Uterus (tissue), 3 donors: ENCODE measurements at regions not wholly inside any gene's neighbourhood (a gene's known extent, or its start where the extent isn't known, plus 50 kb on each side); places are given as distances from the start of the nearest gene placed in this dataset.

Experiments used
- DNase-seq, 2 donors: peaks; one replicate each; pipeline ENCODE4 v3.0.0-alpha.2; 2019 to 2020
- H3K27ac ChIP-seq, 2 donors: fragments of 200-600 bp; sonication (generic); 1 replicate in 1 of 2; 2 replicates in 1 of 2; pipeline ENCODE4 v1.5.1; 2016 to 2018
- H3K27me3 ChIP-seq, 2 donors: fragments of 200-600 bp; sonication (generic); one replicate each; pipeline ENCODE4 v1.5.1; 2018 to 2019; ENCODE audit warnings: control low read depth in 1 of 2
- H3K36me3 ChIP-seq, 2 donors: fragments of 200-600 bp; sonication (generic); one replicate each; pipeline ENCODE4 v1.5.1; 2019; ENCODE audit warnings: control low read depth in 1 of 2
- H3K4me1 ChIP-seq, 2 donors: fragments of 200-600 bp; sonication (generic); one replicate each; pipeline ENCODE4 v1.5.1; 2018 to 2019; ENCODE audit warnings: control low read depth in 1 of 2
- H3K4me3 ChIP-seq, 2 donors: fragments of 200-600 bp; sonication (generic); 1 replicate in 1 of 2; 2 replicates in 1 of 2; pipeline ENCODE4 v1.5.1; 2018 to 2019; ENCODE audit warnings: mild to moderate bottlenecking in 1 of 2
- H3K9me3 ChIP-seq, 2 donors: fragments of 200-600 bp; sonication (generic); one replicate each; pipeline ENCODE4 v1.5.1; 2019; ENCODE audit warnings: control low read depth in 1 of 2
- CTCF ChIP-seq, 4 experiments: fragments of 200-600 bp in 2 of 4; fragments of 450-650 bp in 2 of 4; sonication (generic) in 2 of 4; IDR thresholded peaks; one replicate each; pipeline ENCODE4 v1.5.1; 2016 to 2019; ENCODE audit warnings: antibody characterized with exemption in 4 of 4, mild to moderate bottlenecking in 2 of 4, moderate library complexity in 1 of 4
- POLR2A ChIP-seq, 2 donors: fragments of 450-650 bp; IDR thresholded peaks; one replicate each; pipeline ENCODE4 v1.6.1; 2016; ENCODE audit warnings: antibody characterized with exemption in 2 of 2, mild to moderate bottlenecking in 1 of 2, moderate library complexity in 1 of 2
- intact Hi-C: fragments of 100-400 bp; cut with DNase I; formaldehyde crosslinking; loops from one replicate; pipeline ENCODE4 v1.15.1; 2023; ENCODE audit warnings: low total_unique reads
- donor health status: DM: yes; HTN: yes; CAD: no.

GRCh38 chr22:48949375-48950149 lies 878.1 kb downstream of the BRD1 start:
- Histone ChIP-seq H3K4me1 (no peaks in the 10 kb centered on the region), H3K4me3 (no peak overlapping the region), H3K27ac (no peak overlapping the region), H3K9me3 (no peaks in the 10 kb centered on the region), H3K36me3 (no peaks in the 10 kb centered on the region), H3K27me3 (no peaks in the 10 kb centered on the region)
- TF ChIP-seq POLR2A (IDR thresholded peaks at IDR 0.05) (no peak), CTCF (IDR thresholded peaks at IDR 0.05) (no peak)
- no peak for DNase-seq
- intact Hi-C loops: no loop called here

GRCh38 chr22:48948575-48949170 lies 879.0 kb downstream of the BRD1 start:
- H3K4me1 ChIP-seq: no peaks in the 10 kb centered on the region
- TF ChIP-seq POLR2A (IDR thresholded peaks at IDR 0.05) (no peak), CTCF (IDR thresholded peaks at IDR 0.05) (no peak)
- no peaks in the 10 kb centered on the region for H3K36me3 ChIP-seq
- intact Hi-C loops: no loop called here
- no peak for DNase-seq
- no peaks in the 10 kb centered on the region for H3K27me3 ChIP-seq
- H3K4me3 ChIP-seq: no peak overlapping the region
- no peak overlapping the region for H3K27ac ChIP-seq
- no peaks in the 10 kb centered on the region for H3K9me3 ChIP-seq

- no peak for DNase-seq
These were observed 880.0 kb downstream of the BRD1 start for GRCh38 chr22:48947636-48948035.

GRCh38 chr22:48945621-48946458 lies 881.8 kb downstream of the BRD1 start:
- TF ChIP-seq POLR2A (IDR thresholded peaks at IDR 0.05) (no peak), CTCF (IDR thresholded peaks at IDR 0.05) (no peak)
- no peak overlapping the region for H3K4me3 ChIP-seq
- DNase-seq: no peak
- H3K36me3 ChIP-seq: no peaks in the 10 kb centered on the region
- H3K4me1 ChIP-seq: no peaks in the 10 kb centered on the region
- intact Hi-C loops: no loop called here
- H3K27me3 ChIP-seq: no peaks in the 10 kb centered on the region
- no peaks in the 10 kb centered on the region for H3K9me3 ChIP-seq
- no peak overlapping the region for H3K27ac ChIP-seq

More at GRCh38 chr22:48947636-48948035, 880.0 kb downstream of the BRD1 start:
- Histone ChIP-seq H3K4me1 (no peaks in the 10 kb centered on the region), H3K9me3 (no peaks in the 10 kb centered on the region), H3K36me3 (no peaks in the 10 kb centered on the region), H3K27me3 (no peaks in the 10 kb centered on the region), H3K27ac (no peak overlapping the region), H3K4me3 (no peak overlapping the region)
- no peak for TF ChIP-seq POLR2A (IDR thresholded peaks at IDR 0.05)
- TF ChIP-seq CTCF (IDR thresholded peaks at IDR 0.05): no peak
- intact Hi-C loops: no loop called here
